WI38 (cell line): ENCODE measurements at regions not wholly inside any gene's neighbourhood (a gene's known extent, or its start where the extent isn't known, plus 50 kb on each side); places are given as distances from the start of the nearest gene placed in this dataset.

Experiments
- H3K4me3 ChIP-seq: 2 replicates; pipeline ENCODE4 v1.5.1; 2011; ENCODE audit warnings: low read depth, mild to moderate bottlenecking, control low read depth, low read length
- CTCF ChIP-seq: IDR thresholded peaks from 2 replicates; pipeline ENCODE4 v1.5.1; 2012; ENCODE audit warnings: low read depth, mild to moderate bottlenecking, control low read depth, low read length

GRCh38 chrX:109312757-109313156 is 169.1 kb downstream of the GUCY2F start:
- TF ChIP-seq CTCF = no peak
- H3K4me3 ChIP-seq = no peak overlapping the region

- TF ChIP-seq CTCF = no peak
- H3K4me3 ChIP-seq = no peak overlapping the region
Observed at GRCh38 chrX:109310031-109310430, 171.9 kb downstream of the GUCY2F start.

- no peak for TF ChIP-seq CTCF
- H3K4me3 ChIP-seq = no peak overlapping the region
Observed at GRCh38 chrX:109301177-109301576, 180.7 kb downstream of the GUCY2F start.

GRCh38 chrX:109300415-109300814 is 181.5 kb downstream of the GUCY2F start:
- H3K4me3 ChIP-seq = no peak overlapping the region
- no peak for TF ChIP-seq CTCF

GRCh38 chrX:109299091-109299490 is 182.8 kb downstream of the GUCY2F start:
- no peak for TF ChIP-seq CTCF
- no peak overlapping the region for H3K4me3 ChIP-seq

- no peak overlapping the region for H3K4me3 ChIP-seq
- TF ChIP-seq CTCF = no peak
Observed at GRCh38 chrX:109294097-109294814, 187.6 kb downstream of the GUCY2F start.

GRCh38 chrX:109283870-109284269 is 198.0 kb downstream of the GUCY2F start:
- no peak for TF ChIP-seq CTCF
- H3K4me3 ChIP-seq = no peak overlapping the region
